Stimulated activated CD4-positive, alpha-beta T cell treated with anti-CD3 and anti-CD28 coated beads, Interleukin-4, amount 100 ng/mL, for 1 hour (primary cell): ENCODE measurements at regions not wholly inside any gene's neighbourhood (a gene's known extent, or its start where the extent isn't known, plus 50 kb on each side); places are given as distances from the start of the nearest gene placed in this dataset.

Experiments used
- DNase-seq: peaks from one replicate; pipeline ENCODE4 v3.0.0-alpha.2; 2020

DNA sequence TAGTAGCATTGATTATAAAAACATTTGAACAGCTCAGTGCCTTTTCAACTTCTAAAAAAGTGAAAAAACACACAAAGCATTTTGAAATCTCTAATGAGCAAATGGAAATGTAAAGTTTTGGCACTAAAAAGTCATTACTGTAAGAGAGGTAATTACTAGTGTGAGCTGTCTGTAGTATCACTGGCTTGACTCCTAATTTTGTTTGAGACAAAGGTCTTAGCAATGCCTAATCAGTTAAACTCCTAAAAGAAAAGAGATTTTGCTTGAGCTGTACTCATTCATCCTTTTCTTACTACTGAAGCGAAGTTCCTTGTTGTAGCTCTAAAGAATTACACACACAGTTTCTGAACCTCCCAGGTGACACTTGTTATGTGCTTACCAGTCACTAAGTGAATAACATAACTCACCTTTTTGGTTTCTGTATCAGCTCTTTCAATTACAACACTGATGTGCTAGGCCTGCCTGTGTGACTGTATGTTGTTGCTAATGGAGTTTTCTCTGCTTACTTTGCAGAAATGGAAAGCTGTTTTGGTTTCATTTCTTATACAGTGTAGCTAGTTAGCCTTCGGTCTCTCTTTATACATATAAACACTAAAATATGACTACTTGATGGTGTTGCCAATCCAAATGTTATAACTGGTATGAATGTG is 924.4 kb upstream of the TENM4 start:
- no peak for DNase-seq

DNA sequence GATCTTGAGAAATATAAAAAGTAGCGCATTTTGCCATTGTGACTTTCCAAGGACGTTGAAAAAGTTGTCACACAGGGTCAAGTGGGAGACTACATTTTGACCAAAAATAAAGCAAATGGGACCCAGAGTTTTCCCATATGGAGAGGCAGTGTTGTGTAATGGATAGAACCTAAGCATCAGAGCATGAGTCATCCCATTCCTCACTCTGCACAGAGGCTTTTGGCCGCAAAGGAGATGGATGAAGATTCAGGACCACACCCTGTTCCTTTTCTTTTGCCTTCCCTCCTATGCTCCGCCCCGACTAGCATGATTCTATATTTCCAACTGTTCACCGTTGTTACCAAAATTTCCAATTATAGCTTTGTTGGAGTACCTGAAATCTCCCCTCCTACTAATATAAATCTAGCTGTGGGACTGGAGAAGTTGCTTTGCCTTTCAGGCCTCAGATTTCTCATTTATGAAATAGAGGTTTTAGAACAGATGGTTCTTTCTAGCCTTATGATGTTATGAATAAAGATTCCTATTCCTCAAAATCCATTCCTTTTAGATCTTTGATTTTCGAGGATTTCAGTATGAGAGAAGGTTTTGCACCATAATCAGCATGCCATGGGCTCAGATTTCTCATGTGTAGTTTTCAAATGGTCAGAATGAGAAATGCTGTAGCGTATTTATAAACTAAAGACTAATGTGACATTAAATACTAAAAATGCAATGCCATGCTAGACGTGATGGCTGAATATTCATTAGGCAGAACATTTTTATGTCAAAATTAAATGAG is 921.9 kb upstream of the TENM4 start:
- no peak for DNase-seq

DNA sequence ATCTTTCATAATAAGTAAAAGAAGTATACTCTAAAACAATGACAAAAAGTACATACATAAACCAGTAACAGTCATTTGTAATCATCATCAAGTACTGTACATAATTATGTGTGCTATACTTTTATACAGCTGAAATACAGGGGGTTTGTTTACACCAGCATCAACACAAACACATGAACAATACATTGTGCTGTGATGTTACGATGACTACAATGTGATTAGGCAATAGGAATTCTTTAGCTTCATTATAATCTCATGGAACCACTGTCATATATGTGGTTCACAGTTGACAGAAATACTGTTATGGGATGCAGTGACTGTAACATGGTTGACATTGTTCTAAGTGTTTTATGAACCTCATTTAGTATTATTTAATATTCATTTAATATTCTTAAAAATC is 914.4 kb upstream of the TENM4 start:
- no peak for DNase-seq

DNA sequence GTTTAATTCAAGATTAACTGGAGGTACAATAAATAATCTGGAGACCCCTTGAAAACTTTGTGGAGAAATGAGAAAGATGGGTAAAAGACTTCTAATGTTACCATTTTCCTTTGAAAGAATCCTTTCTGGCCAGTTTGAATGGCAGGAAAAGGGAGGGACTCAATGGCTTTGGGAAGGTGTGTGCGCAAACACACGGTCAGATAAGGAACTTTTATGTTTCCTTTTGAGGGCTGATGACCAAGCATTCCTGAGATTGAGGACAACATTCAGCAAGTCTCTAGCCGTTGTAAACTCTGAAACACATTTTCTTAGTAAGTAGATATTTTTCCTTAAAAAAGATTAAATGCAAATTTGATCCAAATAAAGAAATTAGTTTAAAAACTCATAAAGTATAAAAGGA is 909.7 kb upstream of the TENM4 start:
- no peak for DNase-seq

GRCh38 chr11:80349997-80350396 is 909.2 kb upstream of the TENM4 start:
- no peak for DNase-seq

DNA sequence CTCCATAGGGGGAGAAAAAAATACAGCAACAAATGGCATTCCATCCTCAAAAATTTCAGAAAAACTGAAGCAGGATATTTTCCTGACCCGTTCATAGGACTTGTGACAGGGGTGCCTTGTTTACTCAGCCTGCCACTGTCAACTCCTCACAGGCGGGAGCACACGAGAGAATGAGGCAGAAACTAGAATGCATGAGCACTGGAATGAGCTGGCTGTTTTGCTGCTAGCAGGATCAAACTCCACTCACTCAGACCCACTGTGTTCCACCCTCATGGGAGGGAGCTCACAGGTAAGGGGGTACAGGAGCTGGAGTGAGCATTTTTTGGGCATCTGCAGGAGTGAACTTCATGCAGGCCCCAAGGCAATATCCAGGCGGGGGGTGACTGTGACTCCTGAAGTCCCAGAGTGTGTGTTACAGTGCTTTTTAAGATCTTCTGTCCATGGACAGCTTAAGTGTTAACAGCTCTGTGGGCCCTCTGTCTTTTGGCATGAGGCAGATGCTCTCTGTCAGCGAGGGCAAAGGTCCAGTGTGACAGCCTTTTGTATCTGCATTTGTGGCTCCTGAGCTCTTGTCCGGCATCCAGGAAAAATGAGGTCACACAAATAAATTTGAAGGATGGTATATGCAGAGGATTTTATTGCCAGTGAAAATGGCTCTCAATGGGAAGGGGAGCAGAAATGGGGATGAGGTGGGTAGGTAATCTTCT is 905.7 kb upstream of the TENM4 start:
- no peak for DNase-seq

DNA sequence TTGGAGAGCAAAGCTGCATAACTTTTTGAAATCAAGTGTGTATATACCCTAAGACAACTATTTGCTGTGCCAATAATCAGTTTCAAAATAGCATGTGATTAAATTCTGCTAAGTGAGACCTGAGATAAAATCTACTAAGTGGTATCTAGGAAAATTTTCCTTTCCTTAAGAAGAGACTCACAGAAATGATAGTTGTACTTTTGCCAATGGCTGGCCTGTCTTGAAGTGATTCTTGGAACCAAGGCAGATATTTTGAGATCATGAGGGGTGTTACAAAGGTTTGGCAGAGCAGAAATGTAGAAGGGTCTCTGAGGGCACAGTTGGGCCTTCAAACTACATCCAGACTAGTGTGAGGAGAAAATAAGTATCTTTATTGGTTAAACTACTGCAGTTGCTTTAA is 902.6 kb upstream of the TENM4 start:
- no peak for DNase-seq

DNA sequence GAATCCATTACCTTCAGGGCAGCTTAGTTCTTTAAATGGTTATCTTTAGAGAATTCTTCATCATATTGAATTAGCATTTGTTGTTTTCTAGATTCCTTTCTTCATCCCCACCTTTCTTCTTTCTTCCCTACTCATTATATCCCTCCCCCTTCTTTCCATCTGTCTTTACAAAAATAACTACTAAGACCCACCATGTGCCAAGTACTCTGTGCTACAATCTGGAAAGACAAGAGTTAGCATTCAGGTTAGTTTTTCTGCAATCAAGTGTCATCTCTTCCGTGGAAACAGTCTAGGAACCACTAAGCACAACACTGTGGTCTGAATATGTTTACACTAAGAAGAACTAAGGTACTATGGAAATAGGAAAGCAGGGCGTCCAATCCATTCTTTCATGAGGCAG is 897.4 kb upstream of the TENM4 start:
- DNase-seq: no peak

GRCh38 chr11:80331694-80332093 is 890.9 kb upstream of the TENM4 start:
- DNase-seq: no peak

- DNase-seq: no peak
These were observed 889.4 kb upstream of the TENM4 start for GRCh38 chr11:80330264-80330663.

GRCh38 chr11:80328774-80329173 is 887.9 kb upstream of the TENM4 start:
- no peak for DNase-seq

GRCh38 chr11:80327956-80328614 is 887.3 kb upstream of the TENM4 start:
- no peak for DNase-seq

DNA sequence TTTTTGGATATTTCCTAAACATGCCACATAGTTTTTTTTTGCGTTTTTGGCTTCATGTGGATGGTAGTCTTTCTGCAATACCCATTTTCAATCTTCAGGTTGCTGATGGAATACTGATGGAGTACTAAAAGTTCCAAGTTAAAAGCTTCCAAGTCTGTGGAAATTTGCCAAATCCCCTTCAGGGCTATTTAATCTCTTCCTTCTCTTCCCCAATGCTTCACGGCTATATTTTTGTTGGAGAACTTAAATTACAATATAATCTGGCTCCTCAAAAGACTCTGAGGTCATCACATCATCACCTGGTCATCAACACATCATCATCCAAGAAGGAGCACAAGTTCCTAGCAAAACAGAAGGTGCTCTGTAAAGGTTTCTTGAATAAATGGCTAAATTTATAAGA is 881.0 kb upstream of the TENM4 start:
- no peak for DNase-seq

- no peak for DNase-seq
These were observed 879.9 kb upstream of the TENM4 start for GRCh38 chr11:80320765-80321164.

- DNase-seq: no peak
These were observed 879.4 kb upstream of the TENM4 start for GRCh38 chr11:80320226-80320625.

GRCh38 chr11:80317612-80318011 is 876.8 kb upstream of the TENM4 start:
- DNase-seq: no peak

- no peak for DNase-seq
These were observed 874.4 kb upstream of the TENM4 start for GRCh38 chr11:80315200-80315599.

- DNase-seq: no peak
These were observed 868.5 kb upstream of the TENM4 start for GRCh38 chr11:80309301-80309700.

GRCh38 chr11:80307676-80308075 is 866.8 kb upstream of the TENM4 start:
- DNase-seq: no peak

DNA sequence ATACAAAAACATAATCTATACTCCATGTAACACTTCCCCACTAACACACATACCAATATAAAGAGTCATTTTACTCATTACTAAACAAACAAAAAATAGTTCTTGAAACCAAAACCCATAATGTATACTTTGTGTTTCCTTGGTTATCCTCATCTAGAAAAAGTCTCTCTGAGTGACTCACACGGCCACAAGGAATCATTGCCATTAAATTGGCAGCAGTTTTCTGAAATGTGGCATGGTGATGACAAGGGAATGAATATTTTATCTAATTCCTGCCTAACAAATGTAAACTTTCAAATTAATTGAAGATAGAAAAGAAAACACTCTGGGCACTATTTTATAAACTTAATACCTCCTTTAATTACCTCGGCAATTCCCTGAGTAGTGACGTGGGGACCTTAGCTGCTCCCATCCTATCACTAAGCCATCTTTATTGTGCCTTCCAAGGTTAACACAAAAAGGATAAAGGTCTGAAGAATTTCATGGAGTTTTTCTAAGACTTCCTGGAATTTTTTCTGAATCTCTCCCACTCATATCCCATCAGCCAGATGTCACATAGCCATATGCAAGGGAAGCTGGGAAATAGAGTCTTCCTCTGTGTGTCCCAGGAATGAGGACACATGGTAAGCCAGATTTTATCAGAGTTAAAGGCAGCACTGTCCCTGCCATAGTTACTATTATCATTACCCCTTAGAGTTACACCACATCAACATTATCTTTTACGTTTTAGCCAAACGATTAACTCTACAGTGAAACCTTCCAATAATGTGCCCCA is 857.2 kb upstream of the TENM4 start:
- no peak for DNase-seq

GRCh38 chr11:80293293-80293692 is 852.5 kb upstream of the TENM4 start:
- no peak for DNase-seq

DNA sequence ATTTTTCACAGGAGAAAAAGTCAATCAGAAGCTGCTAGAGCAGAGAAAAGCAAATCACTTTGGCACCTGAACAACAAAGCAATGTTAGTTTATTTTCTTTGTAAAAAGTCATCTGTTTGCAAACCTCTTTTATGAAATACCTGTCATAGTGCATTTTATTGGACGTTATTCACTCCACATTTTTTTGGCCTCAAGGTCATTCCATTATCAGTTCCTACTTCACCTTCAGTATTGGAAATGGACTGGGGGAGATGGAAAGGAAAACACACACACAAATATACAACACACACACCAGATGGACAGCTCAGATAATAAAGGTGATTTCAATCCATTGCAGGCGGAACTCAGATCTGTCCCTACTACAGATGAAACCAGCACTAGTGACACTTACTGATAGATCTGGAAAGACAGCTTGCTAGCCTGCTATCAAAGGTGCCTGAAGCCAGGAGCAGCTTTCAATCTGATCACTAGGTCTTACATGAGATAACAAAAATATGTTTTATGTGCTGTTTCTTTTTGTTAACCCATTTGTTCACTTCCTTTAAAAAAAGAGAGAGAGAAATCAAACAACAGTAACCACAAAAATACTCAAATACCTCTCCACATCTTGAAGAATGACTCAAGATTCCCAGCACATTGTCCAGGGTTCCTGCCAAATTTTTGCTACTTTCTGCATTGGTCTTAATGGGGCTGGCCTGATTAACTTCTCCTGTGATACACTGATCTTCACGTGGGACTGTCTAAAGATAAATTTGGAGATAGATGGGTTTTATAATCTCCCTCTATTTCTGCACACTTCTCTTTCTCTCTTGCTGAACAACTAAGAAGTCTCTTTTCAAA is 844.3 kb upstream of the TENM4 start:
- DNase-seq: no peak
